Trophoblast cell (in vitro differentiated cells and primary cell): ENCODE measurements at regions not wholly inside any gene's neighbourhood (a gene's known extent, or its start where the extent isn't known, plus 50 kb on each side); places are given as distances from the start of the nearest gene placed in this dataset.

ENCODE experiments used
- DNase-seq, 2 donors: peaks; one replicate each; pipeline ENCODE4 v3.0.0-alpha.2; 2016
- H2AFZ ChIP-seq: 2 replicates; pipeline ENCODE4 v1.6.1; 2013; ENCODE audit warnings: low read length, moderate library complexity, mild to moderate bottlenecking; ENCODE audit not compliant: insufficient read depth, poor library complexity
- H2AK5ac ChIP-seq: 2 replicates; pipeline ENCODE4 v1.6.1; 2013; ENCODE audit warnings: mild to moderate bottlenecking, low read length
- H2BK120ac ChIP-seq: 2 replicates; pipeline ENCODE4 v1.6.1; 2013; ENCODE audit warnings: low read length, mild to moderate bottlenecking, moderate library complexity; ENCODE audit not compliant: insufficient read depth, poor library complexity
- H2BK12ac ChIP-seq: 2 replicates; pipeline ENCODE4 v1.6.1; 2013; ENCODE audit warnings: mild to moderate bottlenecking, low read length, moderate library complexity
- H2BK5ac ChIP-seq: 2 replicates; pipeline ENCODE4 v1.6.1; 2013; ENCODE audit warnings: low read length, low read depth, moderate library complexity, mild to moderate bottlenecking; ENCODE audit not compliant: poor library complexity
- H3K14ac ChIP-seq: 2 replicates; pipeline ENCODE4 v1.6.1; 2013; ENCODE audit warnings: mild to moderate bottlenecking, low read length
- H3K18ac ChIP-seq: 2 replicates; pipeline ENCODE4 v1.6.1; 2013; ENCODE audit warnings: mild to moderate bottlenecking, low read length
- H3K23ac ChIP-seq: 2 replicates; pipeline ENCODE4 v1.6.1; 2013; ENCODE audit warnings: low read length
- H3K27ac ChIP-seq: 2 replicates; pipeline ENCODE4 v1.5.1; 2013; ENCODE audit warnings: low read depth, mild to moderate bottlenecking, inconsistent platforms, low read length, moderate library complexity
- H3K27me3 ChIP-seq: 2 replicates; pipeline ENCODE4 v1.6.1; 2013; ENCODE audit warnings: inconsistent platforms, mild to moderate bottlenecking, low read length, moderate library complexity; ENCODE audit not compliant: insufficient read depth
- H3K36me3 ChIP-seq, 2 experiments: 1 replicate in 1 of 2; 2 replicates in 1 of 2; pipeline ENCODE4 v1.6.1; 2013; ENCODE audit warnings: low read length in 2 of 2, mild to moderate bottlenecking in 2 of 2, moderate library complexity in 1 of 2; ENCODE audit not compliant: insufficient read depth in 2 of 2, control insufficient read depth in 1 of 2
- H3K4ac ChIP-seq: 2 replicates; pipeline ENCODE4 v1.6.1; 2013; ENCODE audit warnings: low read depth, mild to moderate bottlenecking, low read length, moderate library complexity
- H3K4me1 ChIP-seq, 2 experiments: 1 replicate in 1 of 2; 2 replicates in 1 of 2; pipeline ENCODE4 v1.6.1; 2013; ENCODE audit warnings: low read length in 2 of 2, mild to moderate bottlenecking in 2 of 2, moderate library complexity in 1 of 2; ENCODE audit not compliant: insufficient read depth in 2 of 2, control insufficient read depth in 1 of 2
- H3K4me2 ChIP-seq: 2 replicates; pipeline ENCODE4 v1.6.1; 2013; ENCODE audit warnings: inconsistent platforms, mild to moderate bottlenecking, low read length, moderate library complexity
- H3K4me3 ChIP-seq: 2 replicates; pipeline ENCODE4 v1.5.1; 2013; ENCODE audit warnings: mild to moderate bottlenecking, low read depth, low read length, inconsistent platforms
- H3K79me1 ChIP-seq: one replicate; pipeline ENCODE4 v1.6.1; 2013; ENCODE audit warnings: low read length
- H3K79me2 ChIP-seq: 2 replicates; pipeline ENCODE4 v1.6.1; 2013; ENCODE audit warnings: low read length, mild to moderate bottlenecking; ENCODE audit not compliant: control insufficient read depth, insufficient read depth, poor library complexity
- H3K9ac ChIP-seq: 2 replicates; pipeline ENCODE4 v1.6.1; 2013; ENCODE audit warnings: mild to moderate bottlenecking, low read length
- H3K9me3 ChIP-seq: 2 replicates; pipeline ENCODE4 v1.6.1; 2013; ENCODE audit warnings: low read depth, mild to moderate bottlenecking, control low read depth, inconsistent platforms, low read length; ENCODE audit not compliant: insufficient read depth
- H4K12ac ChIP-seq: 2 replicates; pipeline ENCODE4 v1.6.1; 2013; ENCODE audit warnings: low read depth, mild to moderate bottlenecking, low read length, moderate library complexity
- H4K8ac ChIP-seq: 2 replicates; pipeline ENCODE4 v1.6.1; 2013; ENCODE audit warnings: low read depth, mild to moderate bottlenecking, low read length, moderate library complexity
- H4K91ac ChIP-seq: one replicate; pipeline ENCODE4 v1.6.1; 2013; ENCODE audit warnings: low read depth, mild to moderate bottlenecking, low read length, moderate library complexity
- WGBS: extraction: QIAGEN DNeasy Blood & Tissue Kit; methylation state at CpG from one replicate; pipeline ENCODE4 v1.1.7; 2013; ENCODE audit warnings: missing lambda C conversion rate; ENCODE audit not compliant: insufficient read length, insufficient coverage; ENCODE audit errors: extremely low coverage; 5-methylcytosine and 5-hydroxymethylcytosine counted together

DNA sequence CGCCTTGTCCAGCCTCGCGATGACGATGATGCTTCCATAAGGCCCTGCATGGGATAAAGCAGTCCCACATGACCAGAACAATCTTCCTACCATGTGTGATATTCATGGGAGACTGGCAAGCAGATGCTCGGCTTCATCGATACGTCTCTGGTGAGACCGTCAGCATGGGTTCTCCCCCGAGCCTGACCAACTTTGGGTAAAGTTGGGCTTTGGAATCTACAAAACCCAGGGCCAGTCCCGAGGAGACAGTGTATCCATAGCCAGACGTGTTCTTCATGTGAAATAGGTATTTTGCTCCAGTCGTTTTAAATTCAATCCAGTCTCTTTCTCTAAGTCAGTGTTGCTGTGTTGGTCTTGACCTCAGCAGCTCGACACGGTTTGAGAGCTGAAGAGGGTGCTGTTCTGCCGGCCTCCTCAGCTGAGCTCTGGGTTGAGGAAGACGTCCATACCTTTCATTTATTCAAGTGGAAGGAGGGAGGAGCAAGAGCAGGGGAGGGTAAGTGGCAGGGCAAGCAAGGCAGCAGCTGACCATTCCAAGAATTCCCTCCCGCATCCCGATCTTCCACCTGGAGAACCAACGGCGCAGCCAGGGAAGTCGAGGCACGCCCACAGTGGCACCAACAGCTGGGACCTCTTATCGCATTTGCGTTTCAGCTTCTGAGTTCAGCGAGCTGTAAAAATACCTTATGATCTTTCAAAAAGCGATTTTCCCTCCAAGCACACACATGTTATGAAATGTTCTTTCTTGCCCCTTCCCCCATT is 64.0 kb upstream of the THBS2 start:
- peaks cover 14% of the 10 kb centered on the region for H3K9me3 ChIP-seq
- H3K9ac ChIP-seq, result no peak overlapping the region
- H3K79me2 ChIP-seq, result no peaks in the 10 kb centered on the region
- no peak for DNase-seq
- no peak overlapping the region for H4K91ac ChIP-seq
- H3K4ac ChIP-seq, result no peak overlapping the region
- no peak overlapping the region for H2BK120ac ChIP-seq
- H2AFZ ChIP-seq, result no peak overlapping the region
- H3K4me3 ChIP-seq, result no peak overlapping the region
- H3K14ac ChIP-seq, result no peak overlapping the region
- H3K23ac ChIP-seq, result no peak overlapping the region
- H2BK5ac ChIP-seq, result no peak overlapping the region
- H4K8ac ChIP-seq, result no peak overlapping the region
- WGBS, result no CpG with 5 or more reads among the region's 26 CpGs
- no peak overlapping the region for H2AK5ac ChIP-seq
- no peaks in the 10 kb centered on the region for H3K4me1 ChIP-seq
- H3K36me3 ChIP-seq, result no peaks in the 10 kb centered on the region
- no peaks in the 10 kb centered on the region for H3K79me1 ChIP-seq
- H2BK12ac ChIP-seq, result no peak overlapping the region
- H3K4me2 ChIP-seq, result no peak overlapping the region
- H3K27ac ChIP-seq, result no peak overlapping the region
- H3K18ac ChIP-seq, result no peak overlapping the region
- H3K27me3 ChIP-seq, result no peaks in the 10 kb centered on the region
- no peak overlapping the region for H4K12ac ChIP-seq

DNA sequence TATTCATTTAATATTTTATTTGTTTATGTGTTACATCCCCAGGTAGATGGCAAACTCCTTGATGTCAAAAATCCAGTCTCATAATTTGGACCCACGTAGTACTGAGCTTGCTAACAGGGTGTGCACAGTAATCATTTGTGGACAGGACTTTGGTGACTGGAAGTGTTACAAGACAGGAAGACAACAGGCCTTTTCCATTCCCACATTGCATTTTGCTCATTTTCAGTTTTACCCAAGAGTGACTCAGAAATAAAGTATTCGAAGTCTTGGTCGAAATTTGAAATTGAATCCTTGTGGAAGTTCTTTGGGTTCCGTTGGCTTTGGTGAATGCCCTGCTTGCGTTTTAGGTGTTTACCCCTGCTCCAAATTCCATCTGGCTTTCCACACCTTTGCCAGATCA is 63.0 kb upstream of the THBS2 start:
- no peak overlapping the region for H3K27ac ChIP-seq
- no peak overlapping the region for H2BK120ac ChIP-seq
- H3K4ac ChIP-seq, result no peak overlapping the region
- no peak overlapping the region for H4K91ac ChIP-seq
- WGBS, result no CpG with 5 or more reads among the region's 5 CpGs
- no peaks in the 10 kb centered on the region for H3K79me2 ChIP-seq
- H4K8ac ChIP-seq, result no peak overlapping the region
- H3K14ac ChIP-seq, result no peak overlapping the region
- no peak overlapping the region for H3K23ac ChIP-seq
- no peak overlapping the region for H2AK5ac ChIP-seq
- no peak overlapping the region for H3K9ac ChIP-seq
- DNase-seq, result no peak
- no peak overlapping the region for H2AFZ ChIP-seq
- no peak overlapping the region for H4K12ac ChIP-seq
- H3K27me3 ChIP-seq, result no peaks in the 10 kb centered on the region
- H2BK5ac ChIP-seq, result no peak overlapping the region
- H3K4me3 ChIP-seq, result no peak overlapping the region
- H3K9me3 ChIP-seq, result peaks cover 14% of the 10 kb centered on the region
- H3K36me3 ChIP-seq, result no peaks in the 10 kb centered on the region
- no peak overlapping the region for H3K18ac ChIP-seq
- H3K4me2 ChIP-seq, result no peak overlapping the region
- no peak overlapping the region for H2BK12ac ChIP-seq
- H3K4me1 ChIP-seq, result no peaks in the 10 kb centered on the region
- H3K79me1 ChIP-seq, result no peaks in the 10 kb centered on the region

GRCh38 chr6:169315830-169316614 is 62.4 kb upstream of the THBS2 start:
- no CpG with 5 or more reads among the region's 12 CpGs for WGBS
- DNase-seq, result no peak

DNA sequence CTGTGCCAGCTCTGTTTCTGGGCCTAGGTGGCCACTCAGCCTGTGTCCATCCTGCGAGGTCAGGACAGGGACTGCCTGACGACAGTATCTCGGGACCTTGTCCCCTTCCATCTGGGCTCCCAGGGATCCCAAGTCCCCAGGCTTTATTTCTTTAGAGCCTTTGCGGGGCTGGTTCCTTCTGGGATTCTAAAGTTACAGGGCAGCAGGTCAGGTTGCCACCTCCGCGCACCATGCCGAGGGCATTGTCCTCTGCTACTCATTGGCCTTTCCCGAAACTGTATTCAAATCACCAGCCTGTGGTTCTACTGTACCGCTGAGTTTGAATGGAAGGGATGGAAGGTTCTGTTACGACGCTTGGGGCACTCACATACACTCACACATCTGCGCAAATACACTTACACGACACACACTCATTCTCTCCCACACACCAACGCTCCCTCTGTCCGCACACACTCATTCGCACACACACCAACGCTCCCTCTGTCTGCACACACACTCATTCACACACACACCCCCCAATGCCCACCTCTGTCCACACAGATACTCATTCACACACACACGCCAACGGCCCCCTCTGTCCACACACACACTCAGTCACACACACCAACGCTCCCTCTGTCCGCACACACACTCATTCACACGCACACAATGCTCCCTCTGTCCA is 59.8 kb upstream of the THBS2 start:
- H3K4me3 ChIP-seq, result no peak overlapping the region
- H3K9ac ChIP-seq, result no peak overlapping the region
- H3K4me2 ChIP-seq, result no peak overlapping the region
- H3K27ac ChIP-seq, result no peak overlapping the region
- H3K79me2 ChIP-seq, result no peaks in the 10 kb centered on the region
- no peak overlapping the region for H2BK5ac ChIP-seq
- H3K36me3 ChIP-seq, result no peaks in the 10 kb centered on the region
- H2AFZ ChIP-seq, result no peak overlapping the region
- no peak overlapping the region for H3K14ac ChIP-seq
- H3K23ac ChIP-seq, result no peak overlapping the region
- no peak overlapping the region for H3K18ac ChIP-seq
- no peak overlapping the region for H4K91ac ChIP-seq
- H2BK120ac ChIP-seq, result no peak overlapping the region
- H3K9me3 ChIP-seq, result peaks cover 14% of the 10 kb centered on the region
- no peak overlapping the region for H2AK5ac ChIP-seq
- no peaks in the 10 kb centered on the region for H3K27me3 ChIP-seq
- WGBS, result 100% methylated on average over 8 of the region's 22 CpGs
- DNase-seq, result no peak
- H3K4me1 ChIP-seq, result no peaks in the 10 kb centered on the region
- no peak overlapping the region for H4K12ac ChIP-seq
- H3K4ac ChIP-seq, result no peak overlapping the region
- no peaks in the 10 kb centered on the region for H3K79me1 ChIP-seq
- H2BK12ac ChIP-seq, result no peak overlapping the region
- no peak overlapping the region for H4K8ac ChIP-seq

More at GRCh38 chr6:169315830-169316614, 62.4 kb upstream of the THBS2 start:
- Histone ChIP-seq H2BK5ac (no peak overlapping the region), H2AFZ (no peak overlapping the region), H3K9me3 (peaks cover 14% of the 10 kb centered on the region), H3K36me3 (no peaks in the 10 kb centered on the region), H3K27ac (no peak overlapping the region), H4K12ac (no peak overlapping the region), H2AK5ac (no peak overlapping the region), H3K4me2 (no peak overlapping the region), H3K4ac (no peak overlapping the region), H3K14ac (no peak overlapping the region), H3K18ac (no peak overlapping the region), H3K4me3 (no peak overlapping the region), H3K9ac (no peak overlapping the region), H2BK120ac (no peak overlapping the region), H4K91ac (no peak overlapping the region), H2BK12ac (no peak overlapping the region), H3K4me1 (no peaks in the 10 kb centered on the region), H3K79me1 (no peaks in the 10 kb centered on the region), H3K23ac (no peak overlapping the region), H4K8ac (no peak overlapping the region), H3K79me2 (no peaks in the 10 kb centered on the region), H3K27me3 (no peaks in the 10 kb centered on the region)
